IMR-90 (cell line): ENCODE measurements at regions not wholly inside any gene's neighbourhood (a gene's known extent, or its start where the extent isn't known, plus 50 kb on each side); places are given as distances from the start of the nearest gene placed in this dataset.

Source experiments
- ATAC-seq: fragments of 200-7000 bp; cut with Tn5 transposase; 2 replicates; pipeline ENCODE4 v1.9.1; 2020; ENCODE audit warnings: low read depth, mild to moderate bottlenecking, moderate library complexity
- BruUV-seq: library from RNA; stranded (reverse); fragments of 400-500 nt; replicated peaks from 2 replicates; lab custom pipeline; 2021; lab: Mats Ljungman, UMichigan
- CTCF ChIA-PET: fragments of 300-600 bp; formaldehyde crosslinking; extraction: SDS; loops from one replicate; lab custom pipeline; 2021; ENCODE audit warnings: antibody characterized with exemption; lab: Yijun Ruan, JAX
- POLR2A ChIA-PET: fragments of 300-600 bp; sonication (Branson Sonifier 250); formaldehyde crosslinking; loops from one replicate; lab custom pipeline; 2022; ENCODE audit warnings: antibody characterized with exemption; ENCODE audit not compliant: unreplicated experiment; lab: Charles Lee
- DNase-seq: peaks from one replicate; pipeline ENCODE4 v3.0.0; 2013
- H2AFZ ChIP-seq: replicated peaks from 2 replicates; pipeline ENCODE3; 2013; ENCODE audit warnings: low read length, mild to moderate bottlenecking; ENCODE audit not compliant: poor library complexity
- H2AK5ac ChIP-seq: 2 replicates; pipeline ENCODE4 v1.6.1; 2013; ENCODE audit warnings: low read depth, low read length, inconsistent platforms
- H2AK9ac ChIP-seq: replicated peaks from 2 replicates; pipeline ENCODE3; 2013; ENCODE audit warnings: mild to moderate bottlenecking, low read depth, low read length, moderate library complexity; ENCODE audit not compliant: poor library complexity
- H2BK120ac ChIP-seq: 2 replicates; pipeline ENCODE4 v1.6.1; 2013; ENCODE audit warnings: low read depth, low read length, inconsistent platforms
- H2BK15ac ChIP-seq: 3 replicates; pipeline ENCODE4 v1.6.1; 2013; ENCODE audit warnings: low read depth, low read length, inconsistent platforms
- H2BK20ac ChIP-seq: 2 replicates; pipeline ENCODE4 v1.6.1; 2013; ENCODE audit warnings: low read depth, mild to moderate bottlenecking, inconsistent platforms, low read length, moderate library complexity
- H2BK5ac ChIP-seq: 2 replicates; pipeline ENCODE4 v1.6.1; 2013; ENCODE audit warnings: mild to moderate bottlenecking, low read depth, low read length, inconsistent platforms; ENCODE audit not compliant: poor library complexity, severe bottlenecking
- H3K14ac ChIP-seq: replicated peaks from 2 replicates; pipeline ENCODE4 v1.6.1; 2013; ENCODE audit warnings: low read depth, low read length, inconsistent platforms
- H3K18ac ChIP-seq: 2 replicates; pipeline ENCODE4 v1.6.1; 2013; ENCODE audit warnings: low read depth, low read length, control low read depth
- H3K23ac ChIP-seq: 2 replicates; pipeline ENCODE4 v1.6.1; 2013; ENCODE audit warnings: low read depth, low read length, inconsistent platforms
- H3K27ac ChIP-seq: 2 replicates; pipeline ENCODE4 v1.5.1; 2013; ENCODE audit warnings: mild to moderate bottlenecking, control low read depth, low read length; ENCODE audit not compliant: insufficient read depth
- H3K27me3 ChIP-seq: 2 replicates; pipeline ENCODE4 v1.6.1; 2013; ENCODE audit warnings: low read length; ENCODE audit not compliant: control insufficient read depth, insufficient read depth
- H3K36me3 ChIP-seq: 2 replicates; pipeline ENCODE4 v1.6.1; 2013; ENCODE audit warnings: low read length, mixed read lengths; ENCODE audit not compliant: control insufficient read depth, insufficient read depth
- H3K4ac ChIP-seq: 2 replicates; pipeline ENCODE4 v1.6.1; 2013; ENCODE audit warnings: low read depth, low read length, inconsistent platforms
- H3K4me1 ChIP-seq: 2 replicates; pipeline ENCODE4 v1.6.1; 2013; ENCODE audit warnings: low read length, mixed read lengths; ENCODE audit not compliant: control insufficient read depth, insufficient read depth
- H3K4me2 ChIP-seq: 2 replicates; pipeline ENCODE4 v1.6.1; 2013; ENCODE audit warnings: low read depth, mild to moderate bottlenecking, control low read depth, low read length, moderate library complexity
- H3K4me3 ChIP-seq: 2 replicates; pipeline ENCODE4 v1.5.1; 2013; ENCODE audit warnings: low read depth, mild to moderate bottlenecking, control low read depth, low read length, moderate library complexity; ENCODE audit not compliant: insufficient read depth
- H3K56ac ChIP-seq: 2 replicates; pipeline ENCODE4 v1.6.1; 2013; ENCODE audit warnings: low read length, inconsistent platforms; ENCODE audit not compliant: insufficient read depth; ENCODE audit errors: extremely low read depth
- H3K79me1 ChIP-seq, 2 experiments: 2 replicates each; pipeline ENCODE4 v1.6.1; 2013; ENCODE audit warnings: low read length in 2 of 2, inconsistent platforms in 1 of 2, low read depth in 1 of 2
- H3K9ac ChIP-seq: 2 replicates; pipeline ENCODE4 v1.6.1; 2013; ENCODE audit warnings: low read depth, low read length, control low read depth
- H3K9me1 ChIP-seq: 2 replicates; pipeline ENCODE4 v1.6.1; 2013; ENCODE audit warnings: low read length, inconsistent platforms; ENCODE audit not compliant: insufficient read depth
- H3K9me3 ChIP-seq: 2 replicates; pipeline ENCODE4 v1.6.1; 2013; ENCODE audit warnings: low read length; ENCODE audit not compliant: control insufficient read depth, insufficient read depth
- H4K20me1 ChIP-seq: 2 replicates; pipeline ENCODE4 v1.6.1; 2013; ENCODE audit warnings: low read length, inconsistent platforms; ENCODE audit not compliant: insufficient read depth
- H4K5ac ChIP-seq: 2 replicates; pipeline ENCODE4 v1.6.1; 2013; ENCODE audit warnings: mild to moderate bottlenecking, low read depth, low read length, control low read depth
- H4K8ac ChIP-seq, 2 experiments: 2 replicates each; pipeline ENCODE4 v1.6.1; 2013; ENCODE audit warnings: low read depth in 2 of 2, low read length in 2 of 2, control low read depth in 1 of 2, inconsistent platforms in 1 of 2
- H4K91ac ChIP-seq: 2 replicates; pipeline ENCODE4 v1.6.1; 2013; ENCODE audit warnings: low read depth, low read length, inconsistent platforms; ENCODE audit not compliant: insufficient read depth
- CEBPB ChIP-seq: IDR thresholded peaks from 2 replicates; pipeline ENCODE4 v1.6.1; 2012; ENCODE audit warnings: low read depth, low read length, improper control_type of control experiment
- ELK1 ChIP-seq: fragments of 150-350 bp; IDR thresholded peaks from 2 replicates; pipeline ENCODE4 v1.6.1; 2016; ENCODE audit warnings: low read depth, mild to moderate bottlenecking, low read length, moderate library complexity, borderline replicate concordance
- MXI1 ChIP-seq: IDR thresholded peaks from 2 replicates; pipeline ENCODE4 v1.6.1; 2012; ENCODE audit warnings: low read depth, mild to moderate bottlenecking, low read length, moderate library complexity, borderline replicate concordance
- dilution Hi-C: fragments of 300-500 bp; cut with HindIII; formaldehyde crosslinking; loops from one replicate; pipeline ENCODE4 v1.14.3; 2018; ENCODE audit warnings: low sequenced_read_pairs; ENCODE audit not compliant: unreplicated experiment
- in situ Hi-C: fragments of 300-500 bp; cut with MboI; formaldehyde crosslinking; loops from 3 replicates; pipeline ENCODE4 v1.14.3; 2019; ENCODE audit warnings: low sequenced_read_pairs, inconsistent platforms, mixed read lengths
- intact Hi-C: fragments of 100-400 bp; cut with micrococcal nuclease; formaldehyde crosslinking; loops from 2 replicates; pipeline ENCODE4 v1.10.0; 2022

GRCh38 chrX:20567108-20567507 lies 300.4 kb upstream of the RPS6KA3 start:
- Histone ChIP-seq H3K36me3 (no peaks in the 10 kb centered on the region), H3K18ac (no peak overlapping the region), H2AFZ (no peak overlapping the region), H3K4me3 (no peak overlapping the region), H3K23ac (no peak overlapping the region), H2BK120ac (no peak overlapping the region), H2BK5ac (no peak overlapping the region), H4K91ac (no peak overlapping the region), H3K4me2 (no peak overlapping the region), H3K9ac (no peak overlapping the region), H3K4ac (no peak overlapping the region), H3K9me3 (no peaks in the 10 kb centered on the region), H3K4me1 (no peaks in the 10 kb centered on the region), H3K27me3 (no peaks in the 10 kb centered on the region), H4K8ac (no peak overlapping the region), H2BK20ac (no peak overlapping the region), H2AK9ac (no peak overlapping the region), H4K20me1 (no peaks in the 10 kb centered on the region), H3K79me1 (no peaks in the 10 kb centered on the region), H3K27ac (no peak overlapping the region), H2BK15ac (no peak overlapping the region), H3K56ac (no peak overlapping the region), H4K5ac (no peak overlapping the region), H3K9me1 (no peaks in the 10 kb centered on the region), H2AK5ac (no peak overlapping the region), H3K14ac (no peak overlapping the region)
- ChIA-PET POLR2A (no interaction called here), CTCF (no interaction called here)
- in situ Hi-C loops (no loop called here), intact Hi-C loops (no loop called here), dilution Hi-C loops (no loop called here)
- no peak for ATAC-seq
- no peak for DNase-seq
- BruUV-seq: no TSS peak
- TF ChIP-seq CEBPB (no peak), MXI1 (no peak), ELK1 (no peak)
